KOPT-K1 (cell line): ENCODE measurements at regions not wholly inside any gene's neighbourhood (a gene's known extent, or its start where the extent isn't known, plus 50 kb on each side); places are given as distances from the start of the nearest gene placed in this dataset.

ENCODE experiments used
- H3K27ac ChIP-seq: fragments of 200-600 bp; sonication (generic); 2 replicates; pipeline ENCODE4 v1.5.1; 2016; ENCODE audit warnings: antibody characterized with exemption, mild to moderate bottlenecking, low read depth, low read length; ENCODE audit not compliant: poor library complexity, severe bottlenecking
- H3K36me3 ChIP-seq: fragments of 200-600 bp; sonication (generic); 2 replicates; pipeline ENCODE4 v1.5.1; 2017; ENCODE audit warnings: antibody characterized with exemption, mild to moderate bottlenecking, low read length, moderate library complexity; ENCODE audit not compliant: insufficient read depth
- H3K9me3 ChIP-seq: fragments of 200-600 bp; sonication (generic); 2 replicates; pipeline ENCODE4 v1.5.1; 2017; ENCODE audit warnings: antibody characterized with exemption, low read length, mild to moderate bottlenecking; ENCODE audit not compliant: insufficient read depth, poor library complexity, severe bottlenecking

GRCh38 chr11:45027312-45027711 is 76.6 kb upstream of the TP53I11 start:
- no peaks in the 10 kb centered on the region for H3K9me3 ChIP-seq
- no peak overlapping the region for H3K27ac ChIP-seq

GRCh38 chr11:45028911-45029682 is 78.4 kb upstream of the TP53I11 start:
- Histone ChIP-seq H3K36me3 (no peaks in the 10 kb centered on the region), H3K27ac (no peak overlapping the region), H3K9me3 (no peaks in the 10 kb centered on the region)

More at GRCh38 chr11:45027312-45027711, 76.6 kb upstream of the TP53I11 start:
- no peaks in the 10 kb centered on the region for H3K36me3 ChIP-seq

DNA sequence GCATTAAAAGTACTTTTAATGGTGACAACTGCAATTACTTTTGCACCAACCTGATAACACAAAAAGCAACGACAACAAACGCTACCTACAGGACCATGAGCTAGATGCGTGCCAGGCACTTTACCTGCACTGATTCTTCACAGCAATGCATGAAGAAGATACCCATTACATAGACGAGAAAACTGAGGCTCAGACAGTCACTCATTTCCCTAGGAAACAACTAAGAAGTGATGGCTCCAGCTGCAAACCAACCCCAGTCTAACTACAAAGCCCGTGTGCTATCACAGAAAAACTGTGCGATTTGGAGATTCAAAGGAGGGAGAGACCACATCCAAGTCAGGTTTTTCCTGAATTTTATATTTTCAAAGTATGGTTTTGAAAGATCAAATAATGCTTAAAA is 80.1 kb upstream of the TP53I11 start:
- Histone ChIP-seq H3K36me3 (no peaks in the 10 kb centered on the region), H3K27ac (no peak overlapping the region), H3K9me3 (no peaks in the 10 kb centered on the region)

DNA sequence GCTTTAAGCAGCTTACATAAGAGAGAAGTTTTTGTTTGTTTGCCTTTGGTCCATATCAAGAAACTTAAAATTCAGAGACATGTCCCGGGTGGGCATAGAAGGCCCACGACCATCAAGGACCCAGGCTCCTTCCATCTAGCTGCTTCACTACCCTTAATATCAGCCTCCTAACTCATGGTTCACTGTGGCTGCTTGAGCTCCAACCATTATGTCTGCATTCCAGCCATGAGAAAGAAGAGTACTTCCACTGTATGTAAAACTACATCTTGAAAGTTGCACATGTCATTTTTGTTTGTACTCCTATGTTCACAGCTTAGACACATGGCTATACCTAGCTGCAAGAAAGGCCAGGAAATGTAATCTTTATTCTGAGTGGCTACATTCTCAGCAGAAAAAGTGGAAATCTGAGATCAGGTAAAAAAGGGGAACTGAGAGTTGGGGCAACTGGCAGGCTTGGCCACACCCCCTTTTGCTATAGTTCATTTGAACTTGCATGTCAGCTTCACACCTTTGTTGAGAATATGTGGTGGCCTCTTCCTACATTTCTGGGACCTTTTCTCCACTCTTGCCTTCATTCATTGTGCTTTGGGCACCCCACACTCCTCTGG is 81.3 kb upstream of the TP53I11 start:
- no peaks in the 10 kb centered on the region for H3K36me3 ChIP-seq
- H3K9me3 ChIP-seq: no peaks in the 10 kb centered on the region
- H3K27ac ChIP-seq: no peak overlapping the region

GRCh38 chr11:45035413-45035812 is 84.7 kb upstream of the TP53I11 start:
- Histone ChIP-seq H3K27ac (no peak overlapping the region), H3K9me3 (peaks cover 18% of the 10 kb centered on the region), H3K36me3 (no peaks in the 10 kb centered on the region)

GRCh38 chr11:45036010-45036409 is 85.3 kb upstream of the TP53I11 start:
- no peaks in the 10 kb centered on the region for H3K36me3 ChIP-seq
- peaks cover 18% of the 10 kb centered on the region for H3K9me3 ChIP-seq
- H3K27ac ChIP-seq: no peak overlapping the region

DNA sequence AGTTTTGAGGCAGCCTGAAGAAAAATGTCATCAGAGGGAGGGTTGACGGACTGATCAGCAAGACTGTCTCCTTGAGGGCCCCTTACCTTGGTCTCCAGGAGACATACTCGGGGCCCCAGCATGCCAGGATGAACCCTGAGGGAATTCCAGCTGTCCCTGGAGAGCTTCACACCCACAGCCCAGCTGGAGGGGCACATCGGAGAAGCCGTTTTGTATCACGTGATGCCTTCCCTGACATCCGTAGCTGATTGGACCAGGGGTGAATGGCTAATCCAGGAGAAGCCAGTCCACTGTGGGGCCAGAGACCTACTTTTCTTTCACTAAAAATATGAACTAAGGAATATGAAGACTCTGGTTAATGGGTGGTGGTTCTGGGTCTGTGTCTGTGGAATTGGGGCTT is 86.0 kb upstream of the TP53I11 start:
- peaks cover 18% of the 10 kb centered on the region for H3K9me3 ChIP-seq
- H3K27ac ChIP-seq: no peak overlapping the region
- no peaks in the 10 kb centered on the region for H3K36me3 ChIP-seq

GRCh38 chr11:45037434-45038005 is 86.8 kb upstream of the TP53I11 start:
- Histone ChIP-seq H3K27ac (no peak overlapping the region), H3K36me3 (no peaks in the 10 kb centered on the region), H3K9me3 (peaks cover 18% of the 10 kb centered on the region)

GRCh38 chr11:45038923-45039322 is 88.2 kb upstream of the TP53I11 start:
- Histone ChIP-seq H3K27ac (no peak overlapping the region), H3K36me3 (no peaks in the 10 kb centered on the region), H3K9me3 (peaks cover 18% of the 10 kb centered on the region)

DNA sequence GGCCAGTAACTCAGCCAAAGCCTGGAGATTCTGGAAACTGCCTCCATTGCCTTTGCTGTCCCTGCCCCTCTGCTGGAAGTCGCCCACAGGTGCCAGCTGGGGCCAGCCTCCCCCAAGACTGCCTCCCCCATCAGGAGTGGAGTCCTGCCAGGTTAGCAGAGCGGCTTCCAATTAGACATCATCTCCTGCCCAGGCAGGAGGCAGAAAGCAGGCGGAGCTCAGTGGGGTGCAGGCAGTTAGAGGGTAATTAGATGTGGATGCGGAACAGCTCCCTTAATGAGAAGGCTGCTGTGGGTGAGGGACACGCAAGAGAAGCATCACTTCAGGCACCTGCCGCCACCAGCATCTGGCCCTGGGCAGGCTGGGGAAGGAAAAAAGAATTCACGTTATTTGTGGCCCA is 90.9 kb upstream of the TP53I11 start:
- no peaks in the 10 kb centered on the region for H3K36me3 ChIP-seq
- H3K9me3 ChIP-seq: peaks cover 18% of the 10 kb centered on the region
- no peak overlapping the region for H3K27ac ChIP-seq

DNA sequence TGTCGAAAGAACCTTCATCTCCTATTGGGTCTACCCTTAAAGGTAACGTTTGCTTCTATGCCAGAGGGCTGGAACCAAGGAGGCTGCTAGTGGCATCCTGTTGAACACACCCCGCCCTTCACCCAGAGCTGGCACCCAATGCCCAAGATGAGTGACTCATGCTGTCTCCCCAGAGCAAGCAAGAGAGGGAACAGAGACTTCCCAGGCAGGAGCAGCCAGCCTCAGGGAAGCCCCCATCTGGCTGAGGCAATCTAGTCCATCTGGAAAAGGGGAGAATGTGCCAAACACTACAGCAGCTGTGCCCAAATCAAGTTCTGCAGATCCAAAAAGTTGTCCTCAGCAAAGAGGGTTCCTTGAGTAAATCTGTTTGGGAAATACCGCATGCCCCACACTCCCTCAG is 91.9 kb upstream of the TP53I11 start:
- Histone ChIP-seq H3K27ac (no peak overlapping the region), H3K36me3 (no peaks in the 10 kb centered on the region), H3K9me3 (peaks cover 18% of the 10 kb centered on the region)

- Histone ChIP-seq H3K36me3 (no peaks in the 10 kb centered on the region), H3K9me3 (peaks cover 8% of the 10 kb centered on the region), H3K27ac (no peak overlapping the region)
Observed at GRCh38 chr11:45043755-45044475, 93.2 kb upstream of the TP53I11 start.

- Histone ChIP-seq H3K9me3 (no peaks in the 10 kb centered on the region), H3K36me3 (no peaks in the 10 kb centered on the region), H3K27ac (no peak overlapping the region)
Observed at GRCh38 chr11:45045683-45046471, 95.2 kb upstream of the TP53I11 start.

GRCh38 chr11:45048313-45048841 is 97.7 kb upstream of the TP53I11 start:
- no peaks in the 10 kb centered on the region for H3K36me3 ChIP-seq
- H3K27ac ChIP-seq: no peak overlapping the region
- no peaks in the 10 kb centered on the region for H3K9me3 ChIP-seq
